ENCODE measurements at regions not wholly inside any gene's neighbourhood (a gene's known extent, or its start where the extent isn't known, plus 50 kb on each side); places are given as distances from the start of the nearest gene placed in this dataset.

DNA sequence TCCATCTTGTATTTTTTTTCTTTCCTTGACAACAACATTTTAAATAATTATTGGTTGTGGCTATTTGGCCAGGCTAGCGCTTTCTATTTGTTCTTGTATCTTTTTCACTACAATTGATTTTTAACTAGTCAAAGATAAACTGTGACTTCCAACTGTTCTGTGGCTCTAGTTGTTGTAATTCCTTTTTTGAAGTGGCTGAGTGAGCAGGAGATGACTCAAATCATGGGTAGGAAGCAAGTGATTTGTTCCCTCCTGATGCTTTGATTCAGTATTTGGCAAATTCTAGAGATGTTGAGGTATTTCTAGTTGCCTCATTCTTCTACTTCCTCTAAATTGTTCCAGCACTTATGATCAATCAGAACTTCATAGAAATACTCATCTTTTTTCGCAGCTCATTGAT, 633.5 kb downstream of the RERGL start:
- Histone ChIP-seq H3K9me3 (ENCODE audit: low read depth) (no peaks in the 10 kb centered on the region), H3K4me3 (no peak overlapping the region), H3K27me3 (no peaks in the 10 kb centered on the region), H3K4me1 (ENCODE audit: low read depth) (no peaks in the 10 kb centered on the region), H3K36me3 (no peaks in the 10 kb centered on the region), H3K27ac (no peak overlapping the region)
- no peak for DNase-seq (ENCODE audit: low read depth in 1 of 2, low spot score in 1 of 2)
- TF ChIP-seq, protein P1, sequence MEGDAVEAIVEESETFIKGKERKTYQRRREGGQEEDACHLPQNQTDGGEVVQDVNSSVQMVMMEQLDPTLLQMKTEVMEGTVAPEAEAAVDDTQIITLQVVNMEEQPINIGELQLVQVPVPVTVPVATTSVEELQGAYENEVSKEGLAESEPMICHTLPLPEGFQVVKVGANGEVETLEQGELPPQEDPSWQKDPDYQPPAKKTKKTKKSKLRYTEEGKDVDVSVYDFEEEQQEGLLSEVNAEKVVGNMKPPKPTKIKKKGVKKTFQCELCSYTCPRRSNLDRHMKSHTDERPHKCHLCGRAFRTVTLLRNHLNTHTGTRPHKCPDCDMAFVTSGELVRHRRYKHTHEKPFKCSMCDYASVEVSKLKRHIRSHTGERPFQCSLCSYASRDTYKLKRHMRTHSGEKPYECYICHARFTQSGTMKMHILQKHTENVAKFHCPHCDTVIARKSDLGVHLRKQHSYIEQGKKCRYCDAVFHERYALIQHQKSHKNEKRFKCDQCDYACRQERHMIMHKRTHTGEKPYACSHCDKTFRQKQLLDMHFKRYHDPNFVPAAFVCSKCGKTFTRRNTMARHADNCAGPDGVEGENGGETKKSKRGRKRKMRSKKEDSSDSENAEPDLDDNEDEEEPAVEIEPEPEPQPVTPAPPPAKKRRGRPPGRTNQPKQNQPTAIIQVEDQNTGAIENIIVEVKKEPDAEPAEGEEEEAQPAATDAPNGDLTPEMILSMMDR (IDR thresholded peaks at IDR 0.05; ENCODE audit: low read depth, low read length): no peak

DNA sequence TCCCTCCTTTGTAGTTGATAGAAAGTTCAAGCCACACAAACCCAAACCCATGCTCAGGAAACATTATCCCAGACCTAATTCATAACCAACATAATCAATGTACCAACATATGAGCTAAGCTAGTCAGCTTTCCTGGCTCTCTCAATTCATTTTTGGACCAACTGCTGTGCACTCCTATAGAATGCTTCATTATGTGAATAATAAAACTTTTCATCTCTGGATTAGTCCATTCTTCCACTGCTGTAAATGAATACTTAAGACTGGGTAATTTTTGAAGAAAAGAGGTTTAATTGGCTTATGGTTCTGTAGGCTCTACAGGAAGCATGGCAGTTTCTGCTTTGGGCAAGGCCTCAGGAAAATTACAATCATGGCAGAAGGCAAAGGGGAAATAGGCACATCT, 651.9 kb downstream of the RERGL start:
- no peak overlapping the region for H3K4me3 ChIP-seq
- no peak for DNase-seq (ENCODE audit: low read depth in 1 of 2, low spot score in 1 of 2)
- no peaks in the 10 kb centered on the region for H3K27me3 ChIP-seq
- no peak overlapping the region for H3K27ac ChIP-seq
- TF ChIP-seq, protein P1 (IDR thresholded peaks at IDR 0.05; ENCODE audit: low read depth, low read length): no peak
- H3K4me1 ChIP-seq (ENCODE audit: low read depth): no peaks in the 10 kb centered on the region
- no peaks in the 10 kb centered on the region for H3K9me3 ChIP-seq (ENCODE audit: low read depth)
- no peaks in the 10 kb centered on the region for H3K36me3 ChIP-seq

DNA sequence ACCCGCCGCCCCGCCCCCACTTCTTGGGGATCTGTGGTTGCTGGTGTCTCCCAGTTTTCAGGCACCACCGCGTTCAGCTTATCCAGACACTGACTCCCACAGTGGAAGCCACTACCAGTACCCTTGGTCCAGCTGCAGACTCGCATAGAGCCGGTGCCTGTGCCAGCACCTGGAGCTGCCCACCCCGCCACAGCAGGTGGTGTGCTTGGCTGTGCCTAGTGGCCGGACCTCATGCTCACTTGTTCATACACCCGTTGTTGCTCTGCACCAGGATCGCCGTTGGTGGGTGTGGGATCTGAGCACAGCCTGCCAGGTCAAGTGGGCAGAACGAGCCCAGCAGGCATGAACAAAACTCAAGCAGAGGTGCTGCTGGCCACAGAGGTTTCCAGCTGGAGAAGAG, 673.2 kb downstream of the RERGL start:
- DNase-seq (ENCODE audit: low read depth in 1 of 2, low spot score in 1 of 2): no peak
- Histone ChIP-seq H3K27ac (no peak overlapping the region), H3K9me3 (ENCODE audit: low read depth) (peaks cover 3% of the 10 kb centered on the region), H3K36me3 (no peaks in the 10 kb centered on the region), H3K4me1 (ENCODE audit: low read depth) (no peaks in the 10 kb centered on the region), H3K27me3 (no peaks in the 10 kb centered on the region), H3K4me3 (no peak overlapping the region)
- TF ChIP-seq, protein P1 (IDR thresholded peaks at IDR 0.05; ENCODE audit: low read depth, low read length): no peak

DNA sequence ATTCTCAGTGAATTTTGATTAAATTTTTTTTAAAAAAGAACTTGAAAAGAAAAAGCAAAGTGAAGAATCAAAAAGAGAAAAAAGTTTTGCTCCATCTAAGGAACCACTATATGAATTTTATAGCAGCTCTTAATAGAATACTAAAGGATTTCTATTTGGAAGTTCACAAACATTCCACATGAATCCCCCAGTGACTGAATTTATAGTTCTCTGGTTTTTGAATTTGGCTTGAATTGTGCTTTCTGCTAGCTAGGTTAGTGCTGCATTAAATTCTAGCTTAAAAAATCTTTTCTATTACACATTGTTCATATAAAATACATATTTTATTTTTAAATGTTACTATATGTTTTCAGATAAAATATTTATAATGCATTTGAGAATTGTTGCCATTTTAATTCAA, 675.4 kb downstream of the RERGL start:
- TF ChIP-seq, protein P1 (IDR thresholded peaks at IDR 0.05; ENCODE audit: low read depth, low read length): no peak
- no peaks in the 10 kb centered on the region for H3K36me3 ChIP-seq
- DNase-seq (ENCODE audit: low read depth in 1 of 2, low spot score in 1 of 2): no peak
- H3K9me3 ChIP-seq (ENCODE audit: low read depth): peaks cover 3% of the 10 kb centered on the region
- H3K4me3 ChIP-seq: no peak overlapping the region
- H3K4me1 ChIP-seq (ENCODE audit: low read depth): no peaks in the 10 kb centered on the region
- H3K27me3 ChIP-seq: no peaks in the 10 kb centered on the region
- no peak overlapping the region for H3K27ac ChIP-seq

DNA sequence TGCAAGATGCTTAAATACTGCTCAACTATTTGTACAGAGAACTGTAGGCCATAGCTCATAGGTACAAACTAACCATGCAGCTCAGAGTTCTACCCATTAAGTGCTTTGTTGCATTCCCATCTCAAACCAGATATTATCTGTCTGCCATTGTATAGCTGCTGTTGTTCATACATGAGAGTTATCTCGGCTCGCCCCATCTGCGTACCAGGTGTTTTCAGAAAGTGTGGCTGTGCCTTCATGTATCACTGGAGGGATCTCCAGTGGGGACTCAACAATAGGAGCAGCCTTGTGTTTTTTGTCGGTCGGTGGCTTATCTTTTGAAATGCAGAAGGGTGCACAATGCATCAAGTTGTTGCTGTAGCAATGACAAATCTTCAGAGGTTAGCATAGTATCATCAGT, 678.3 kb downstream of the RERGL start:
- no peak overlapping the region for H3K27ac ChIP-seq
- DNase-seq (ENCODE audit: low read depth in 1 of 2, low spot score in 1 of 2): no peak
- no peaks in the 10 kb centered on the region for H3K4me1 ChIP-seq (ENCODE audit: low read depth)
- peaks cover 3% of the 10 kb centered on the region for H3K9me3 ChIP-seq (ENCODE audit: low read depth)
- no peaks in the 10 kb centered on the region for H3K27me3 ChIP-seq
- H3K4me3 ChIP-seq: no peak overlapping the region
- H3K36me3 ChIP-seq: no peaks in the 10 kb centered on the region
- TF ChIP-seq, protein P1 (IDR thresholded peaks at IDR 0.05; ENCODE audit: low read depth, low read length): no peak

DNA sequence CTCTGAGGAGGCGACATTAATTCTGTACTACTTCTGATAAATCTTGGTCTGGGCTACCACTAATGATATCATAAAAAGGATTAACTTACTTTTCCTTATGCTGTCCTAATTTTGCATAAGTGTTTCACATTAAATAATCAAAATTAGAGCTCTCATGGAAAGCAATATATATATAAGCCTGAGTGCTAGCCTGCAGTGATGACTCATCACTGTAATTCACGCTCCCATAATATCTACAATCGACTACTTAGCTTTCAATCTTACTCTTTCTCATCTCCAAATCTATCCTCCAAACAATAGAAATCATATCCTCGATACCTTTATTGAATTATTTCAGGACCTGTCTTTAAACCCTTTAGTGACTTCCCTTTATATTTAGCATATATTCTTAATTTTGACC, 701.3 kb downstream of the RERGL start:
- no peak overlapping the region for H3K27ac ChIP-seq
- no peak overlapping the region for H3K4me3 ChIP-seq
- no peaks in the 10 kb centered on the region for H3K4me1 ChIP-seq (ENCODE audit: low read depth)
- TF ChIP-seq, protein P1 (IDR thresholded peaks at IDR 0.05; ENCODE audit: low read depth, low read length): no peak
- no peaks in the 10 kb centered on the region for H3K36me3 ChIP-seq
- no peaks in the 10 kb centered on the region for H3K27me3 ChIP-seq
- H3K9me3 ChIP-seq (ENCODE audit: low read depth): no peaks in the 10 kb centered on the region
- no peak for DNase-seq (ENCODE audit: low read depth in 1 of 2, low spot score in 1 of 2)

Data from cardiac muscle cell (in vitro differentiated cells and primary cell).